GM19455 (cell line): ENCODE measurements at regions not wholly inside any gene's neighbourhood (a gene's known extent, or its start where the extent isn't known, plus 50 kb on each side); places are given as distances from the start of the nearest gene placed in this dataset.
"Not testable (repeated sequence)": the region's sequence is repeated elsewhere in the genome, so short reads cannot be mapped to it uniquely, and the experiment has no call there.

Source experiments
- ATAC-seq: cut with Tn5 transposase; IDR thresholded peaks from one replicate; pipeline ENCODE4 v1.9.1; 2021; ENCODE audit not compliant: unreplicated experiment

DNA sequence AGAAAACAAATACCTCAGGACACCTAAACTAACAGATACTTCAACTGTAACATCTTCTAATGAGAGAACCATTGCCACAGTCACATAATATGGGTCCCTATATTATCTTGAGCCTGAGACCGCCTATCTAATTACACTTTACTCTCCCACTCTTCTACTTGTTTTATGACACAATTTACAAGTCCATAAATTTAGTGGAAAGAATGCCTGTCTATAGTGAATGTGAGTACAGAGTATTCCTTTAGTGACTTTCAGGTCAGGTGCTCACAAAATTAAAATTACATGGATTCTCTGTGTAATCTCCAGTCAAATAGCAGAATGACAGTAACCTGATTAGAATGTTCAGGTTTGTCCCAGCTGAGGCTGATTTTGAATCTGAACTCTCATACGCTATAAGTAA is 624.1 kb downstream of the PKHD1 start:
- no peak for ATAC-seq

DNA sequence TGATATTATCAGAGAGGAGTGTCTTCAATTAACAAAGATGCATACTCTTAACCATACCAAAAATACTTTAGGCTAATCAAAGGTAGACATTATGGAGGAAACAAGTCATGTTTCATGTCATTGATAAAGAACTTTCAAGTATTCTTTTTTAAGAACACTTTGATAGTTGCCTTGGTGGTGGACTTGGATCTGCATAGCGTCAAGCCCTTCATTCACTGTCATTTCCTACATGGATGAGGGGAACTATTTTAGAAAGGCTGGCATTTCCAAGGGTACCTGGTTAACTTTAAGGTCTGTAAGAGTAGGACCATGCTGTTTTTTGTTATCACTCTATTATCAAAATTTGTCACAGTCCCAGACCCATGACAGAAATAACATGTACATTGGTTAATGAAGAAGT is 622.5 kb downstream of the PKHD1 start:
- ATAC-seq: no peak

DNA sequence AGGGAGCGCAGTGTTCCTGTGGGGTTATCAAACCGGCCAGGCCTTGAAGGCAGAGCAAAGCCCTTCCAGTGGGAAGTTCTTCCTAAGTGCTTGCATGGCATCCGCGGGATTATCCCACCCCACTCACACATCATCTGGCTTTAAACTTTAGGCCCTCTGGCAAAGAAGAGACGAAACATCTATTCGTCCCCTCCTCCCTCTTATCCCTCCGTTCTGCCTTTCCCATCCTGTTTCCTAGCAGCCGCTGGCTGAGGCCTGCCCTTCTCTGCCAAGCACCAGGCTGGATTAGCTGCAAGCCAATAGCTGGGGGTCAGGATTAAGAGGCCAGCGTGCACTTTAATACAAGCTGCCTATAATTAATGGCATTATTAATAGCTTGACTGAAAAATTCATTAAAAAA is 621.0 kb downstream of the PKHD1 start:
- no peak for ATAC-seq

DNA sequence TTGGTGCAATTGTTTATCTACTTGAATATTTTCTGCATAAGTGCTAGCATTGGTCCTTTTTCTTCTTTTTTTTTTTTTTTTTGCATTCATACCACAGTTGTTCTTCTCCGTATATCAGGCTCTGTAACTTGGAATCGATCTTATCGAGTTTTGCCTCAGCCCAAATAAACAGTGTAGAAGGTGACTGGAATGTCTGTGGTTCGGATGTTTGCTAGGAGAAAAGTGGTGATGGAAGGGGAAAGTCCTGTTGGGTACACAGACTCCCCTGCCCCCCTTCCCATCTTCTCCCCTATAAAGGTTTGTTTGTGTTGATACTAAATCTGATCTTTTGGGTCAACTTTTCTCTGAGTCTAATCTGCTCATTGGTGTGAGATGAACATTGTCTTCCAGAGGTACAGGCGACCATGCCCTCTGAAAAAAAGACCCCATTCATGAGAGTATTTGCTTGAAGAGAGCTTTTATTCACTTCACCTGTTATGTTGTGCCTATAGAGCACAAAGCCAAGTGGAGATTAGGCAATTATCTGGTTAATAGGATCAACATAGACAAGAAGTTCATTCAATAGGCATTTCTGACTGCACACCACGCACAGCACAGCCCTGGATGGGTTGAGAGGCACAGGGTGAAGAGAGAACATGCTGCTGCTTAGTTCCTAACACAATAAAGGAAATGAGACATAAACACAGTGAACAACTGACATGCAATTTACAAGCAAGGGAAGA is 620.0 kb downstream of the PKHD1 start:
- no peak for ATAC-seq

DNA sequence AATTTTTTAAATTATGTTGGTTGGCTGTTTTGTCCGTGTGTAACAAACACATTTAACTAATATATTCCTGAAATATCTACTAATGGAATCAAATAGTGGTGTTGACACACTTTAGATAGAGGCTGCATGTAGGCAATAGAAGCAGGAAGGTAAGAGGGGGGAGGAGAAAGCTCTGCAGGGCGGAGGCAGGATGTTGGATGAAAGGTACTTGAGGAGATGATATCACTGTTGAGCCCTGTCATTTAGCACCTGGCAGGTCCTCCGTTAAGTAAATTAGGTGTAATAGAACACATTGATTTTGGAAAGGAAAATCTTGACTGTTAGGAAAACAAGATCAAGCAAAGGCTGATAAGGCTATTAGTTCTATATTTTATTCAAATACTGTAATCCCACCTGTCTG is 618.7 kb downstream of the PKHD1 start:
- ATAC-seq: no peak

DNA sequence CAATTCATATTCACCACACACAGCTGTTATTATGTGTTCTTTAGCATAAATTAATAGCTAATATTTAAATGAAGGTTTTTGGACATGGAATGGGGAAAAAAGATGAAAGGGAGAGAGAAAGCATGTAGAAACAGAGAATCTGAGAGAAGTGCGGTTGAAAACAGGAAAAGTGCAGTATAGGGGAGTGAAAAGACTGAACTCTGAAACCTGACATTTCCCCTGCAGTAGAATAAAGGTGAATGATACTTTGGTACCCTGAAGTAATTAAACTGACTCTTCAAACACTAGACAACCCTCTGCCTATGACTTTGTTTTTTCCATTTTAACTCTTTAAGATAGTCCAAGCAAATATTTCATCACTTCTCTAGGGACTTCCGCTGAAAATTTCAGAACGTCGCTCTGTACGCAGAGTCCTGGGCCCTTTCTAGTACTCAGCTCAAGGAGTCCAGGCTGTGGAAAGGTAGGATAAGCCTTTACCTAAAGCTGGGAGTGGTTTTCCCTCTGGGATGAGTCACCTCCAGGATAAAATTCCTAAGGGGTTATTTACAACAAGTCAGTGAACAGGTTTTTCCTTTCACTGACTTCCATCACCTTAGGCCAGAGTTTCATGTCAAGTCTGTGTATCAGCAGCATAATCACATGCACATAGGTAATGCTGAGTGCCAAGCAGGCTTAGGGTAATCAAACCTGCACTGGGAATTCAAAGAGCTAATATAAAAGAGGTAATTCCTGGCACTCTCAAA is 614.5 kb downstream of the PKHD1 start:
- no peak for ATAC-seq

DNA sequence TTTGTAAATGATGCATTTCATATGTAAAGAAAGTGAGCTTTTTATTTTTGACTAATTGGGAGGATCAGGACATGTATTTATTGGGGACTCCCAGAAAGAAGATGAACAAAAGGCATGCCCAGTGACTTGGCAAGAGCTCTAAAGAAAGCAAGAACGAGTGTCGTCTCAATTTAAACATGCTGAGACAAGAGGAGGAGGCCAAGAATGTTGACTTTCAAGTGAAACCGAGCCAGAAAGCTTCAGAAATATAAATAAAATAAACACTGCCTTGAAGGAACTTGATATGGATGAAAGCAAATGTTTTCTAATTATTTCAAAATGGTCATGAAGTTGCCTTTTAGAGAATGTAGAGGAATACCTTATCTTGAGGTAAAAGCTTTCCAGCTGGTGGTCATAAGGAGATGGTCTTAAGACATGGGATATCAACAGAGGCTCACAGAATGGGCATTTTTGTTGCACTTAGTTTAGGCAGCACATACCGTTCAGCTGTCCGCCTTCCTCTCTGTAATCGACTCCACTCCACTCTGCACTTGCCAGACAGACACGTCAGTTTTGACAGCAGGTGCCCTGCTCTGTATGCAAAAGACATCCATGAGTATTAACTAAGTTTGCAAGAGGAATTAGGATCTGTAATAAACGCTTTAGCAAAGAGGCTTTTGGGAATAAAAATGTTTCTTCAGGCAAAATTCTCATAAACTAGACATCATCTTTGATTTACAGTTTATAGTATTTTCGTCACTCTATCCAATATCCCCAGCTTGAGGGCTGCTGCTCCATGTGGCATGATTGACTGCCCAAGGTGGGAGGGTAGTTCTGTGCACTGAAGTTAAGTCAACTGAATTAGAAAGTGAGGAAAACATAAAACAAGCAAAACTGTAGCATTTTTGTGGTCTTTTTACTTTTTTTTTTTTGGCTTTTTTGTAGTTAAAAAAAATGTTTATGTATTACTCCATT is 613.1 kb downstream of the PKHD1 start:
- no peak for ATAC-seq

DNA sequence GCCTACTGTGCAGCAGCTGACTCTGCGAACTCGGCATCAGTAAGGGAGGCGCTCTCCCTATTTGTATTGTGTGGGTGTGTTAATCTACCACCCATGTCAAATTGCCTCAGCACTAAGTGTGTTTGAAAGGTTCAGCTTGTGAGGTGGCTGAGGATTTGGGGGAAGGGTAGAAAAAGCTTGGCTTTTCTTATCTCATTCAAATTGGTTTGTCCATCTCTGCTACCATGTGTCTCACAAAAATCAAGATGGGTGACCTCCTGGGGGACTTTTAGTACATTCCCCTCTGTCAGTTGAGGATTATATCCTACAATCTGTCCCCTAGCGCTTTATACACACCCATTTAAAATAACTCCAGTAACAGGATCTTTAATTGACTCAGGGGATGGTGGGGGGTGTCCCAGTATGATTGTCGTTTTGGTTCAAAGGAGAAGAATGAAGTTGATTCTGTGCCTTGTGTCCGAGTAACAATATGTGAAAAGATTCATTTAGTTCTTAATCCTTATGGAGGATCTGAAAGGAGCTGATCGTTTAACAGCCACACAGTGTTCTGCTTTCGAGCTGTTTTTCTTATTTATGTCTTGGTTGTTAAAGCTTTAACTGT is 609.6 kb downstream of the PKHD1 start:
- no peak for ATAC-seq

DNA sequence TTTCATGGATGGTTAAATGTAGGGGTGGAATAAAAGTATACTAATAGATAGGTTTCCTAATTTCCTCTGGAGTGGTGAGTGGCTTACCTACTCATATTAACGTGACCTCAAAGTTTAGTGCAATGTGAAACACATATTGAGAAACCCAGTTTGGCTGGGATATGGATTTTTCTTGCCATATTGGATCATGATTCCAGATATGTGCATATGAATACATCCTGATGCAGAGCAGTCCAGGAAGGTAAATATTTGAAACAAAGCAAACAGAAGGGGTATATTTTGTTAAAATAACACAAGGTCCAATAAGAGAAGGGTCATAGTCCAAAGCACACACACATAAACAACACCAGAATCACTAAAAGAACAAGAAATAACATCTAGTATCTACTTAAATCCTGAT is 608.1 kb downstream of the PKHD1 start:
- no peak for ATAC-seq

DNA sequence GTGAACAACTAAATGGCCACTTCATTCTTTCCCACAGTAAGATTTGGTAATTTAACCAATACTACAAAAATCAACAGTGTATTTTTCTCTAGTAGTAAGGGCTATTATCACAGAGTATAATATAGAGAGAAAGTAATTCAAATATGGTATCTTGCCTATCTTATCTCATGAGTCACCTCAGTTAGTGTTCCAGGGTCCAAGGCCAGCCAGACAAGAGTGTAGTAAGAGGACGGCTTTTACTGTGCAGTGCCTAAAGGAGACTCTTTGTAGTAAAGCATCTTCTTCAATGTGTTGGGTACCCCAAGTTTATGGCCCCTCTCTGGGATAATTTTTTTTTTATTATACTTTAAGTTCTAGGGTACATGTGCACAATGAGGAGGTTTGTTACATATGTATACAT is 607.4 kb downstream of the PKHD1 start:
- no peak for ATAC-seq

DNA sequence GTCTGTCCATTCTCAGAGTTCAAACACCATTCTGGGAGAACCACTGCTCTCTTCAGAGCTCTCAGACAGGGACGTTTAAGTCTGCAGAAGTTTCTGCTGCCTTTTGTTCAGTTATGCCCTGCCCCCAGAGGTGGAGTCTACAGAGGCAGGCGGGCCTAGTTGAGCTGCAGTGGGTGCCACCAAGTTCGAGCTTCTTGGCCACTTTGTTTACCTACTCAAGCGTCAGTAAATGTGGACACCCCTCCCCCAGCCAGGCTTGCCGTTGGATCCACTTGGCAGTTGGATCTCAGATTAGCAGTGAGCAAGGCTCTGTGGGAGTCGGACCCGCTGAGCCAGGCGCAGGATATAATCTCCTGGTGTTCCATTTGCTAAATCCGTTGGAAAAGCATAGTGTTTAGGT is 601.5 kb downstream of the PKHD1 start:
- not testable (repeated sequence) for ATAC-seq

DNA sequence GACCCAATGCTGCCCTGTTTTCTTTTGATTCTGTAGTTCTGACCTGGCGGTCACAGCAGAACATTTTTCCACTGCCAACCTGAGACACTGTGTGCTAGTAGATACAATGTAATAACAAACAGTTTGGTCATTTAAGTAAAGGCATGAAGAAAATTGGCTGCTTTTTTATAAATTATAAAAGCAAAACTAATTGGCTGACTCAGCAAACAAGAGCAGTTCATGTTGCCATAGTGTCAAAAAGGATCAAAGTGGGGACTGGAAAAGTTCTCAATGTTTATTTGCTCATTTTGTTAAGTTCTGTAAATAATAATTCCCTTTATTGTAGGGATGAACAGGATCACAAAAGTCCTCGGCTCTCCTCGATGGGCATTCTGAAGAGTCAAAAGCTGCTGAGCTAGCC is 599.5 kb downstream of the PKHD1 start:
- ATAC-seq: no peak

DNA sequence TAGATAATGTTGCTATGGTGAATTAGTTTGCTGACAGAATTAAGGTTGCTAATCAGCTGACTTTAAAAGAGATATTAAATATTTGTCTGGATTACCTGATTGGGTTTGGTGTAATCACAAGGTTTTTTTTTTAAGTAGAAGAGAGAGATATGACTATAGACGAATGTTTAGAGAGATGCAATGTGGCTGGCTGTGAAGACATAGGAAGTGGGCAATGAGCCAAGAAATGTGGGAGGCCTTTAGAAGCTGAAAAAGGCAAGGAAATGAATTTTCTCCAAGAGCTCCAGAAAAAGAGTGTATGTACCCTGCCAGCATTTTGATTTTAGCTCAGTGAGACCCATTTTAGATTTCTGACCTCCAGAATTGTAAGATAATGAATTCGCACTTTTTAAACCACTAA is 598.3 kb downstream of the PKHD1 start:
- no peak for ATAC-seq

DNA sequence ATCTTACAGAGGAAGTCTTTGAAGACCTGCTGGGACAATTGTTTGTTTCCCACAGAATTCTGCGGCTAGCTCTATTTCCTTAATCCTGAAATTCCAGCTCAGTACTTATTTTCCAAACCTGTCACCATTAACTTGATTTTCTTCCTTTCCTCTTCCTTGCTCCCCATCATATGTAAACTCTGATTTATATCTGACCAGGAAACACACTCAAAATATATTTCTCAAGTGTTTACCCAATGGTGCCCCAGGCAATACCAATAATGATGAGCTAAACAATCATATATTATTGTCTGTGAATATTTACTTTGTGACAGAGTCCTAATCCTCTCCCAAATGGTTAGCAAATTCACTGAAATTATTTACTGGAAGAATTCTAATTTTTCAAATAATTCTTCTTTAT is 597.3 kb downstream of the PKHD1 start:
- ATAC-seq: no peak

DNA sequence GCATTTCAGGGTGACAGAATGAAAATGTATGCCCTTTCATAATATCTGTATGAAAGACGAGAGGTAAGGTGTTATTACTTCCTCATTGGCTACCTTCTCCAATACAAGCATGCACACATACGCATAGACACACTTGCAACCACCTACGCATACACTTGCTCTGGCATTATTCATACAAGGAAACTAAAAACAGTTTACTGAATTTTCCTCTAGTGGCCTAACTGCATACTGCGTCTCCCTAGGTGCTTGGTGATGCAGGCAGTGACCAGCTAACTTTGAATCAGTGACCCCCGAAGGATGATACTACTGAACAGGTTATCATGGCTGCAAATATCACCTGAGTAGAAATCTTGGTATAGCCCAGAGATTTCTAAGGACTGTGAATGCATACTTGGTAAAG is 593.1 kb downstream of the PKHD1 start:
- no peak for ATAC-seq

DNA sequence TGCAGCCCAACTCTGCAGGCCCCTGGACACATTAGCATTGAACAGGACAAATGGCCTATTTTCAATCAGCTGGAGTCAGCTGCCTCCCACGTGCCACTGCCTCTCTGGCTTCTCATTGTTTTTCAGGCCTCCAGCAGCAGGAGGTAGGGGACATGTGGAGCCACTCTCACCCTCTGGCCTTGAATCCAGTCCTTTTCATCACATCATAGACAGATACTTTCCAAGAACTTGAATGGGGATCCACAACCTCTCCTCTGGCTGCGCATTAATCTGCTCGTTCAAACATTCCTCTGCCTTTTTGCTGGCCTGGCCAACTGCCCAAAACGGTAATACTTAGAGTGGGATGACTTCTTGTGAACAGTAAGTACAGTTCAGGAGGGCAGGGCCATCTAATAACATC is 592.3 kb downstream of the PKHD1 start:
- ATAC-seq: no peak

DNA sequence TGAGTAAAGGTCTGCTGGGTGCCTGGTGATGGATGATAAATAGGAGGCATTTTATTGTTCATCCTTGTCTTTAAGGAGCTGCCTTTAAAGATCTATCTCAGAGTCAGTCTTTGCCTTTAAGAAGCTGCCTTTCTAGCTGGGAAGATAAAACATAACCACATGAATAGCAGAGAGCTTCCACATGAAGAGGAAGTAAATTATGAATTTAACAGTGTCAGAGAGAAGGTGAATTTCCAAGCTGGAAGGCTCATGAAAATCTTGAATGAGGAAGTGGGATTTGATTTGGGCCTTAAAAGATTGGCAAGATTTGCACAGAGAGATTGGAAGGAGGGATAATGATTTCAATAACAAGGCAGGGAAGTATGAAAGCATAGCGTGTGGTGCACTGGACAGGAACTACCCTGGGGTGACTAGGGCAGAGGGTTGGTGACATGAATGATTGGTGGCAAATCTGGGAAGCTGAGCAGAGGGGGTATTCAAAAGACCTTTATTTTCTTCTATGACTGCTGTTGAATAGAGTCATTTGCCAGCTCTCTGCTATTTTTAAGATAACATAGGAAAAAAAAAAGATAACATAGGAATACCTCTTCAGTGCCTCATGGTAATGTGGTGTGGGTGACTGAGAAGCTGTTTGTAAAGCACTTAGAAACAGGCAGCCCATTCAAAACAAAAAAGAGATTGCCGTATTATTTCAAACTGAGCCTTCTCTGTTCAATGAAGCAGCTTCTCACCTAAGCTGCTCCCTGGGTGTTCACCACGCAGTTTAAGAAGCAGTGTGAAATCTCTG is 591.6 kb downstream of the PKHD1 start:
- ATAC-seq: no peak

DNA sequence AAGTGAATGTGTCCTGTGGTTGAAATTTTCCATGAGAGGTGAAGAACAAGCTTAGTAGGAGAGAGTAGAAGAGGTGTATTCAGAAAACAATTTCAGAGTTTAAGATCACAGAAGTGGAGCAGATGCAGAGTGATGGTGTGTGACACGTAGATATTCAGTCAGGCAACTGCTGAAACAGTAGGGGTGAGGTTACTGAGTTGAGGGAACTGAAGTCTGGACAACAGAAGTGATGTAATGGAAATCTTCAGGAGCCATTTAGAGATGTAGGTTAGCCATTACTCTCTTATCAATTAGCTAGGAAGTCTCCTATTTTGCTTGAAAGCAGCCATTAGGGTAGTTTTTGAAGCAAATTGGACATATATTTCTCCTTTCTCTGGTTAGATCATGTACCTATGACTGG is 584.4 kb downstream of the PKHD1 start:
- no peak for ATAC-seq

DNA sequence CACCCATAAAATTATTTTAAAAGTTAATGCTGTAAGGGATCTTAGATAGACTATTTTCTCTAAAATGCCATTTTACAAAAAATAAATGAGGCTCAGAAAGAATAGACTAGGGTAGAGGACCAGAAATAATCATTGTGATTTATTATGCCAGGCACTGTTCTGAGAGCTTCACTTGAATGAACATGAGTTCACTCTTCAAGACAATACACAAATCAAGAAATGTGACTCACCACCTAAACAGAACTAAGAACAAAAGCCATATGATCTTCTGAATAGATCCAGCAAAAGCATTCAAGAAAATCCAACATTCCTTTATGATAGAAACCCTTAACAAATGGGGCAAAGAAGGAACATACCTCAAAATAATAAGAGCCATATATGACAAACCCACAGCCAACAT is 582.0 kb downstream of the PKHD1 start:
- no peak for ATAC-seq

DNA sequence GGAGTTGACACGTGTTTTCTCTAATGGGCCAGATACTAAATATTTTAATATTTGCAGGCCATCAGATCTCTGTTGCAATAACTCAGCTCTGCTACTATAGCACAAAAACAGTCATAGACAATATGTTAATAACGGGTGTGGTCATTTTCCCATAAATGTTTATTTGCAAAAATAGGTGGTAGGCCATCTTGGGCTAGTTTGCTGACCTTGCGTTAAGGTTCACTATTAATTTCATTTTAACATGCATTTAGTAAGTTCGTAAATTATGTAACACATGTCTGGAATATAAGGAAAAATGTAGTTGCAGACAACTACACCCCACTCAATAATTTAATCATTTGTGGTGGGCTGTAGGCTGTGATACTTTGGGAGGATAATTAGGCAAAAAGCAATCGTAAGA is 577.8 kb downstream of the PKHD1 start:
- ATAC-seq: no peak

DNA sequence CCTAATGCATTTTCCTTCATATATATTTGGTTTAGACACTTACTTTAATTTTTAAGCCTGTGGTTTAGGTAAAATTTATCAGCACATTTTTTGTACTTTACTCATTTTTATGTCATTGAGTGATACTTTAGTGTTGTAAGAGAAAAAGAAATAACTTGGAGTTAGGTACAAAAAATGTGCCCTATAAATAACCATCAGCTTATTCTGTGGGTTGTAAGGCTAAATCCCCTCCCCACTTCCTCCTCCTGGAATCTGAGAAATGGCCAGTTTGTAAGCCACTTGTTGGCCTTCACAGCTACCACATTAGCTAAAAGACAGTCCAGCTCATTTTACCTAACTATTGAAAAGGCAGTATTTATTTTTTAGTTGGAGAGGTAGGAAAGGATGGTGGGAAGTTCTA is 576.3 kb downstream of the PKHD1 start:
- no peak for ATAC-seq
